K562 (cell line): ENCODE measurements at regions not wholly inside any gene's neighbourhood (a gene's known extent, or its start where the extent isn't known, plus 50 kb on each side); places are given as distances from the start of the nearest gene placed in this dataset.

Source experiments
- ATAC-seq: fragments of 200-7000 bp; cut with Tn5 transposase; 3 replicates; pipeline ENCODE4 v1.9.1; 2020; ENCODE audit warnings: moderate library complexity
- BruUV-seq: library from RNA; stranded (reverse); fragments of 400-500 nt; replicated peaks from 2 replicates; lab custom pipeline; 2021; lab: Mats Ljungman, UMichigan
- CTCF ChIA-PET: fragments of 300-600 bp; formaldehyde crosslinking; extraction: SDS; loops from one replicate; lab custom pipeline; 2021; ENCODE audit warnings: low intra/inter-chr PET ratio; lab: Yijun Ruan, JAX
- POLR2A ChIA-PET: fragments of 300-600, 350-650 bp; sonication (Branson Sonifier 250); formaldehyde crosslinking; extraction: SDS; loops from one replicate; lab custom pipeline; 2021; ENCODE audit warnings: antibody characterized with exemption, inconsistent platforms; lab: Yijun Ruan, JAX
- DNase-seq, 4 experiments: peaks; one replicate each; pipeline versions ENCODE4 v3.0.0 to v3.0.0-alpha.2; 2011 to 2018; ENCODE audit warnings: low spot score in 3 of 4, mixed read lengths in 3 of 4; ENCODE audit errors: extremely low read depth in 1 of 4
- FAIRE-seq: peaks from 2 replicates; lab custom pipeline; 2011; peaks lifted over from hg19 to GRCh38; lab: Jason Lieb, UNC
- H2AFZ ChIP-seq: 2 replicates; pipeline ENCODE4 v1.6.0; 2011; ENCODE audit warnings: low read depth, low read length, control low read depth, inconsistent platforms
- H3K27ac ChIP-seq: fragments of 200-600 bp; 3 replicates; pipeline ENCODE4 v1.8.0; 2011; ENCODE audit warnings: low read depth, mild to moderate bottlenecking, control low read depth, inconsistent platforms, low read length, moderate library complexity, mixed read lengths; ENCODE audit errors: extremely low read depth
- H3K27me3 ChIP-seq, 2 experiments: fragments of 300-600 bp in 1 of 2; 2 replicates in 1 of 2; 3 replicates in 1 of 2; pipeline versions ENCODE4 v1.6.0 to v1.8.0; 2011; ENCODE audit warnings: inconsistent platforms in 2 of 2, low read length in 2 of 2, mild to moderate bottlenecking in 1 of 2, mixed read lengths in 1 of 2, moderate library complexity in 1 of 2; ENCODE audit not compliant: control insufficient read depth in 2 of 2, insufficient read depth in 2 of 2
- H3K36me3 ChIP-seq: fragments of 300-600 bp; 3 replicates; pipeline ENCODE4 v1.8.0; 2011; ENCODE audit warnings: mild to moderate bottlenecking, low read length, inconsistent platforms; ENCODE audit not compliant: control insufficient read depth, insufficient read depth
- H3K4me1 ChIP-seq, 2 experiments: fragments of 200-600 bp in 1 of 2; replicated peaks in 1 of 2; 2 replicates in 1 of 2; 3 replicates in 1 of 2; pipeline versions ENCODE4 v1.5.1 to v1.8.0; 2011; ENCODE audit warnings: inconsistent platforms in 2 of 2, low read length in 2 of 2, mild to moderate bottlenecking in 1 of 2, mixed read lengths in 1 of 2, moderate library complexity in 1 of 2; ENCODE audit not compliant: control insufficient read depth in 2 of 2, insufficient read depth in 2 of 2
- H3K4me2 ChIP-seq: 2 replicates; pipeline ENCODE4 v1.6.1; 2011; ENCODE audit warnings: low read length, control low read depth, inconsistent platforms, mixed read lengths; ENCODE audit not compliant: insufficient read depth
- H3K4me3 ChIP-seq: fragments of 200-600 bp; sonication (generic), shearing (Covaris generic); 2 replicates; pipeline ENCODE4 v1.5.1; 2016; ENCODE audit warnings: control low read depth, inconsistent platforms
- H3K79me2 ChIP-seq: fragments of 200-600 bp; 3 replicates; pipeline ENCODE4 v1.8.0; 2011; ENCODE audit warnings: low read length, inconsistent platforms; ENCODE audit not compliant: control insufficient read depth, insufficient read depth
- H3K9ac ChIP-seq, 2 experiments: 2 replicates each; pipeline versions ENCODE4 v1.6.0 to v1.6.1; 2011; ENCODE audit warnings: low read depth in 2 of 2, low read length in 2 of 2, control low read depth in 1 of 2, inconsistent platforms in 1 of 2, mild to moderate bottlenecking in 1 of 2, mixed read lengths in 1 of 2; ENCODE audit not compliant: insufficient read depth in 1 of 2
- H3K9me1 ChIP-seq: one replicate; pipeline ENCODE4 v1.6.0; 2011; ENCODE audit warnings: inconsistent platforms, mild to moderate bottlenecking, low read length, moderate library complexity; ENCODE audit not compliant: control insufficient read depth, insufficient read depth
- H3K9me3 ChIP-seq: replicated peaks from 2 replicates; pipeline ENCODE4 v1.5.1; 2011; ENCODE audit warnings: low read depth, low read length, inconsistent platforms; ENCODE audit not compliant: control insufficient read depth, insufficient read depth
- H4K20me1 ChIP-seq: replicated peaks from 2 replicates; pipeline ENCODE4 v1.6.1; 2011; ENCODE audit warnings: low read length, inconsistent platforms, mixed read lengths; ENCODE audit not compliant: control insufficient read depth, insufficient read depth
- CREB3L1 ChIP-seq: fragments of 450-650 bp; IDR thresholded peaks from 2 replicates; pipeline ENCODE4 v1.6.1; 2014; ENCODE audit warnings: low read depth, mild to moderate bottlenecking, moderate library complexity, borderline replicate concordance
- DLX4 ChIP-seq: fragments of 250-450 bp; sonication (Bioruptor Pico); IDR thresholded peaks from 2 replicates; pipeline ENCODE4 v1.6.1; 2021; ENCODE audit warnings: mild to moderate bottlenecking
- EHMT2 ChIP-seq: fragments of 450-650 bp; IDR thresholded peaks from 2 replicates; pipeline ENCODE4 v1.6.1; 2018; ENCODE audit warnings: antibody characterized with exemption
- ETV5 ChIP-seq: sonication (generic); formaldehyde crosslinking; IDR thresholded peaks from 2 replicates; pipeline ENCODE4 v1.4.0; 2020; ENCODE audit warnings: low read depth, mild to moderate bottlenecking, missing genetic modification reagents
- FIP1L1 ChIP-seq: fragments of 200-400 bp; formaldehyde crosslinking; IDR thresholded peaks from 2 replicates; pipeline ENCODE4 v1.6.1; 2018; ENCODE audit warnings: mild to moderate bottlenecking, low read depth, low read length; ENCODE audit not compliant: poor library complexity, severe bottlenecking
- ILF3 ChIP-seq: fragments of 450-650 bp; IDR thresholded peaks from 2 replicates; pipeline ENCODE4 v1.6.1; 2018; ENCODE audit warnings: antibody characterized with exemption, mild to moderate bottlenecking, moderate library complexity, borderline replicate concordance
- L3MBTL2 ChIP-seq: fragments of 450-650 bp; IDR thresholded peaks from 2 replicates; pipeline ENCODE4 v1.6.1; 2016; ENCODE audit warnings: mild to moderate bottlenecking, moderate library complexity
- MAFG ChIP-seq: fragments of 450-650 bp; conservative IDR thresholded peaks from 2 replicates; pipeline ENCODE4 v1.6.1; 2016; ENCODE audit warnings: missing genetic modification characterization, missing compliant biosample characterization
- POLR2G ChIP-seq: fragments of 200-400 bp; formaldehyde crosslinking; IDR thresholded peaks from 2 replicates; pipeline ENCODE4 v1.6.1; 2017; ENCODE audit warnings: low read depth, mild to moderate bottlenecking, antibody characterized with exemption, low read length, moderate library complexity
- SMARCE1 ChIP-seq: fragments of 450-650 bp; IDR thresholded peaks from 2 replicates; pipeline ENCODE4 v1.7.1; 2016; ENCODE audit warnings: mild to moderate bottlenecking
- TAF1 ChIP-seq: IDR thresholded peaks from 2 replicates; pipeline ENCODE4 v1.6.1; 2011; ENCODE audit warnings: mild to moderate bottlenecking, low read length, moderate library complexity; ENCODE audit not compliant: insufficient read depth, control insufficient read depth, severe bottlenecking; ENCODE audit errors: extremely low read depth
- THRAP3 ChIP-seq: fragments of 450-650 bp; IDR thresholded peaks from 2 replicates; pipeline ENCODE4 v1.6.1; 2016; ENCODE audit warnings: mild to moderate bottlenecking, inconsistent platforms, borderline replicate concordance
- ZKSCAN3 ChIP-seq: fragments of 250-450 bp; sonication (Bioruptor Pico); IDR thresholded peaks from 2 replicates; pipeline ENCODE4 v1.4.0; 2020
- ZNF143 ChIP-seq: sonication (generic); formaldehyde crosslinking; IDR thresholded peaks from 2 replicates; pipeline ENCODE4 v1.9.0; 2022; ENCODE audit warnings: mild to moderate bottlenecking, missing genetic modification reagents
- ZNF79 ChIP-seq: fragments of 250-450 bp; sonication (Bioruptor Pico); IDR thresholded peaks from 2 replicates; pipeline ENCODE4 v1.4.0; 2020; ENCODE audit warnings: low read depth, mild to moderate bottlenecking, moderate library complexity
- WGBS: fragments of 100-300 bp; shearing (Covaris generic); methylation state at CpG from one replicate; pipeline ENCODE4 v1.1.6; 2016; ENCODE audit warnings: low coverage, mixed read lengths; ENCODE audit not compliant: insufficient coverage; ENCODE audit errors: missing lambda C conversion rate; 5-methylcytosine and 5-hydroxymethylcytosine counted together
- in situ Hi-C: fragments of 300-500 bp; cut with MboI; formaldehyde crosslinking; loops from 4 replicates; pipeline ENCODE4 v1.15.0; 2018; ENCODE audit warnings: inconsistent platforms, mixed read lengths
- intact Hi-C: fragments of 100-400 bp; cut with micrococcal nuclease; formaldehyde crosslinking; loops from 2 replicates; pipeline ENCODE4 v1.14.2; 2022
- TF ChIP-seq, protein P1 (sequence below): fragments of 450-650 bp; IDR thresholded peaks from 2 replicates; pipeline ENCODE4 v1.6.1; 2017; ENCODE audit warnings: antibody characterized with exemption
- TF ChIP-seq, protein P2 (sequence below): fragments of 450-650 bp; IDR thresholded peaks from 2 replicates; pipeline ENCODE4 v1.6.1; 2016; ENCODE audit warnings: low read depth, mild to moderate bottlenecking, moderate library complexity
- TF ChIP-seq, protein P3 (sequence below): sonication (generic); formaldehyde crosslinking; IDR thresholded peaks from 2 replicates; pipeline ENCODE4 v1.9.0; 2022; ENCODE audit warnings: mild to moderate bottlenecking, missing genetic modification reagents

GRCh38 chr2:12161085-12161484, 414.7 kb downstream of the LPIN1 start:
- CTCF ChIA-PET = no interaction called here
- H3K27ac ChIP-seq = no peak overlapping the region
- no peaks in the 10 kb centered on the region for H3K27me3 ChIP-seq
- FAIRE-seq (no peak), ATAC-seq (no peak), DNase-seq (no peak)
- H3K9me3 ChIP-seq = no peaks in the 10 kb centered on the region
- POLR2A ChIA-PET = interaction anchor here (1.4 to 1.9 kb wide), 2 partner anchors 8 to 21 kb away, joined by 6 to 7 read pairs; no protein-coding TSS in a partner anchor
- H3K79me2 ChIP-seq = no peaks in the 10 kb centered on the region
- in situ Hi-C loops = loop anchor here (25.0 kb wide), 1 partner anchor 551 kb away; the partner anchor contains the start of gene TRIB2
- no peaks in the 10 kb centered on the region for H3K36me3 ChIP-seq
- 20% methylated on average over 1 of the region's 1 CpG for WGBS
- no peak overlapping the region for H3K9ac ChIP-seq
- no peak overlapping the region for H2AFZ ChIP-seq
- TF ChIP-seq CREB3L1 (no peak), FIP1L1 (no peak), ETV5 (no peak), ZNF79 (CRISPR knock-in tag) (no peak), DLX4 (CRISPR knock-in tag) (no peak), POLR2G (no peak), ZKSCAN3 (CRISPR knock-in tag) (no peak), ILF3 (no peak), L3MBTL2 (no peak), MAFG (tag) (no peak), SMARCE1 (no peak), ZNF143 (CRISPR knock-in tag) (no peak), EHMT2 (no peak), THRAP3 (no peak), TAF1 (no peak)
- TF ChIP-seq, protein P1, sequence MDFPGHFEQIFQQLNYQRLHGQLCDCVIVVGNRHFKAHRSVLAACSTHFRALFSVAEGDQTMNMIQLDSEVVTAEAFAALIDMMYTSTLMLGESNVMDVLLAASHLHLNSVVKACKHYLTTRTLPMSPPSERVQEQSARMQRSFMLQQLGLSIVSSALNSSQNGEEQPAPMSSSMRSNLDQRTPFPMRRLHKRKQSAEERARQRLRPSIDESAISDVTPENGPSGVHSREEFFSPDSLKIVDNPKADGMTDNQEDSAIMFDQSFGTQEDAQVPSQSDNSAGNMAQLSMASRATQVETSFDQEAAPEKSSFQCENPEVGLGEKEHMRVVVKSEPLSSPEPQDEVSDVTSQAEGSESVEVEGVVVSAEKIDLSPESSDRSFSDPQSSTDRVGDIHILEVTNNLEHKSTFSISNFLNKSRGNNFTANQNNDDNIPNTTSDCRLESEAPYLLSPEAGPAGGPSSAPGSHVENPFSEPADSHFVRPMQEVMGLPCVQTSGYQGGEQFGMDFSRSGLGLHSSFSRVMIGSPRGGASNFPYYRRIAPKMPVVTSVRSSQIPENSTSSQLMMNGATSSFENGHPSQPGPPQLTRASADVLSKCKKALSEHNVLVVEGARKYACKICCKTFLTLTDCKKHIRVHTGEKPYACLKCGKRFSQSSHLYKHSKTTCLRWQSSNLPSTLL = no peak
- TF ChIP-seq, protein P2, sequence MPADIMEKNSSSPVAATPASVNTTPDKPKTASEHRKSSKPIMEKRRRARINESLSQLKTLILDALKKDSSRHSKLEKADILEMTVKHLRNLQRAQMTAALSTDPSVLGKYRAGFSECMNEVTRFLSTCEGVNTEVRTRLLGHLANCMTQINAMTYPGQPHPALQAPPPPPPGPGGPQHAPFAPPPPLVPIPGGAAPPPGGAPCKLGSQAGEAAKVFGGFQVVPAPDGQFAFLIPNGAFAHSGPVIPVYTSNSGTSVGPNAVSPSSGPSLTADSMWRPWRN = no peak
- TF ChIP-seq, protein P3, sequence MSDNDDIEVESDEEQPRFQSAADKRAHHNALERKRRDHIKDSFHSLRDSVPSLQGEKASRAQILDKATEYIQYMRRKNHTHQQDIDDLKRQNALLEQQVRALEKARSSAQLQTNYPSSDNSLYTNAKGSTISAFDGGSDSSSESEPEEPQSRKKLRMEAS = no peak
- intact Hi-C loops = loop anchor here (10.0 kb wide), 2 partner anchors 106 to 444 kb away; no protein-coding TSS in a partner anchor
- BruUV-seq = no TSS peak
- no peaks in the 10 kb centered on the region for H4K20me1 ChIP-seq
- no peak overlapping the region for H3K4me3 ChIP-seq
- H3K9me1 ChIP-seq = no peaks in the 10 kb centered on the region
- H3K4me1 ChIP-seq = peaks cover 0 to 5% of the 10 kb centered on the region in 2 experiments; a peak in 2 of 5 replicates
- H3K4me2 ChIP-seq = no peak overlapping the region
